Skin of body (tissue), 1 donor: ENCODE measurements at regions not wholly inside any gene's neighbourhood (a gene's known extent, or its start where the extent isn't known, plus 50 kb on each side); places are given as distances from the start of the nearest gene placed in this dataset.
"Not testable (repeated sequence)": the region's sequence is repeated elsewhere in the genome, so short reads cannot be mapped to it uniquely, and the experiment has no call there.

Experiments
- DNase-seq: peaks from one replicate; lab custom pipeline; 2025; lab: John Stamatoyannopoulos, UW

- no peak for DNase-seq
These were observed 419.8 kb upstream of the SEL1L start for GRCh38 chr14:81953419-81953818.

- no peak for DNase-seq
These were observed 421.5 kb upstream of the SEL1L start for GRCh38 chr14:81955123-81955522.

GRCh38 chr14:81960781-81961180 is 427.1 kb upstream of the SEL1L start:
- no peak for DNase-seq

GRCh38 chr14:81963846-81964245 is 430.2 kb upstream of the SEL1L start:
- DNase-seq, result no peak

GRCh38 chr14:81970307-81970706 is 436.7 kb upstream of the SEL1L start:
- DNase-seq, result no peak

- no peak for DNase-seq
These were observed 438.3 kb upstream of the SEL1L start for GRCh38 chr14:81971911-81972310.

- DNase-seq, result no peak
These were observed 438.9 kb upstream of the SEL1L start for GRCh38 chr14:81972601-81973000.

GRCh38 chr14:81974543-81974942 is 440.9 kb upstream of the SEL1L start:
- DNase-seq, result no peak

- no peak for DNase-seq
These were observed 447.1 kb upstream of the SEL1L start for GRCh38 chr14:81980601-81981306.

GRCh38 chr14:81981307-81981675 is 447.6 kb upstream of the SEL1L start:
- DNase-seq, result no peak

- peak; percentile 47 for DNase-seq
These were observed 448.4 kb upstream of the SEL1L start for GRCh38 chr14:81982046-81982445.

- DNase-seq, result no peak
These were observed 452.4 kb upstream of the SEL1L start for GRCh38 chr14:81986005-81986404.

GRCh38 chr14:81989211-81989610 is 455.6 kb upstream of the SEL1L start:
- DNase-seq, result no peak

- peak; percentile 76 for DNase-seq
These were observed 456.7 kb upstream of the SEL1L start for GRCh38 chr14:81990312-81990761.

GRCh38 chr14:81991998-81992397 is 458.3 kb upstream of the SEL1L start:
- no peak for DNase-seq

GRCh38 chr14:81993432-81993831 is 459.8 kb upstream of the SEL1L start:
- DNase-seq, result no peak

GRCh38 chr14:82003426-82003825 is 469.8 kb upstream of the SEL1L start:
- DNase-seq, result no peak

GRCh38 chr14:82009076-82009475 is 475.4 kb upstream of the SEL1L start:
- DNase-seq, result no peak

GRCh38 chr14:82009993-82010392 is 476.3 kb upstream of the SEL1L start:
- DNase-seq, result no peak

- no peak for DNase-seq
These were observed 477.8 kb upstream of the SEL1L start for GRCh38 chr14:82011460-82011859.

GRCh38 chr14:82029038-82029437 is 495.4 kb upstream of the SEL1L start:
- DNase-seq, result no peak

- no peak for DNase-seq
These were observed 501.7 kb upstream of the SEL1L start for GRCh38 chr14:82035397-82035796.

GRCh38 chr14:82038066-82038465 is 504.4 kb upstream of the SEL1L start:
- DNase-seq, result not testable (repeated sequence)

- DNase-seq, result no peak
These were observed 511.7 kb upstream of the SEL1L start for GRCh38 chr14:82045339-82045738.
